Bronchial epithelial cell (primary cell): ENCODE measurements at regions not wholly inside any gene's neighbourhood (a gene's known extent, or its start where the extent isn't known, plus 50 kb on each side); places are given as distances from the start of the nearest gene placed in this dataset.

ENCODE experiments used
- DNase-seq: peaks from one replicate; pipeline ENCODE4 v3.0.0-alpha.2; 2010; ENCODE audit warnings: low read depth
- FAIRE-seq: peaks from 2 replicates; lab custom pipeline; 2011; peaks lifted over from hg19 to GRCh38; lab: Jason Lieb, UNC
- H3K27me3 ChIP-seq: 2 replicates; pipeline ENCODE4 v1.5.1; 2011; ENCODE audit warnings: low read length; ENCODE audit not compliant: control insufficient read depth, insufficient read depth
- H3K36me3 ChIP-seq: 2 replicates; pipeline ENCODE4 v1.5.1; 2011; ENCODE audit warnings: low read length; ENCODE audit not compliant: control insufficient read depth, insufficient read depth
- H3K4me3 ChIP-seq: 2 replicates; pipeline ENCODE4 v1.5.1; 2011; ENCODE audit warnings: mild to moderate bottlenecking, low read depth, low read length, control low read depth
- CTCF ChIP-seq: IDR thresholded peaks from 2 replicates; pipeline ENCODE4 v1.5.1; 2011; ENCODE audit warnings: mild to moderate bottlenecking, moderate library complexity, low read length, control low read depth, inconsistent platforms; ENCODE audit not compliant: insufficient read depth, severe bottlenecking

GRCh38 chr6:50970908-50971307 is 152.2 kb downstream of the TFAP2B start:
- Histone ChIP-seq H3K27me3 (no peaks in the 10 kb centered on the region), H3K4me3 (no peak overlapping the region), H3K36me3 (no peaks in the 10 kb centered on the region)
- FAIRE-seq = no peak
- no peak for DNase-seq
- no peak for TF ChIP-seq CTCF

GRCh38 chr6:50973464-50973863 is 154.8 kb downstream of the TFAP2B start:
- FAIRE-seq (no peak), DNase-seq (no peak)
- Histone ChIP-seq H3K27me3 (no peaks in the 10 kb centered on the region), H3K4me3 (no peak overlapping the region), H3K36me3 (no peaks in the 10 kb centered on the region)
- no peak for TF ChIP-seq CTCF

GRCh38 chr6:50974319-50974718 is 155.6 kb downstream of the TFAP2B start:
- FAIRE-seq = no peak
- DNase-seq = no peak
- no peak for TF ChIP-seq CTCF
- no peak overlapping the region for H3K4me3 ChIP-seq
- H3K36me3 ChIP-seq = no peaks in the 10 kb centered on the region
- H3K27me3 ChIP-seq = no peaks in the 10 kb centered on the region

GRCh38 chr6:50975216-50975615 is 156.5 kb downstream of the TFAP2B start:
- FAIRE-seq (no peak), DNase-seq (no peak)
- Histone ChIP-seq H3K4me3 (no peak overlapping the region), H3K27me3 (no peaks in the 10 kb centered on the region), H3K36me3 (no peaks in the 10 kb centered on the region)
- no peak for TF ChIP-seq CTCF

- FAIRE-seq (no peak), DNase-seq (no peak)
- Histone ChIP-seq H3K4me3 (no peak overlapping the region), H3K36me3 (no peaks in the 10 kb centered on the region), H3K27me3 (no peaks in the 10 kb centered on the region)
- TF ChIP-seq CTCF = no peak
Measured at GRCh38 chr6:50976907-50977306, 158.2 kb downstream of the TFAP2B start.

GRCh38 chr6:50977796-50978195 is 159.1 kb downstream of the TFAP2B start:
- Histone ChIP-seq H3K27me3 (no peaks in the 10 kb centered on the region), H3K36me3 (no peaks in the 10 kb centered on the region), H3K4me3 (no peak overlapping the region)
- no peak for FAIRE-seq
- no peak for DNase-seq
- TF ChIP-seq CTCF = no peak
